ENCODE measurements at regions not wholly inside any gene's neighbourhood (a gene's known extent, or its start where the extent isn't known, plus 50 kb on each side); places are given as distances from the start of the nearest gene placed in this dataset.

- no peaks in the 10 kb centered on the region for H4K20me1 ChIP-seq (ENCODE audit: insufficient read depth, low read length)
- TF ChIP-seq EZH2 (IDR thresholded peaks at IDR 0.05; ENCODE audit: borderline replicate concordance, low read length), result no peak
- no peak for TF ChIP-seq CTCF (IDR thresholded peaks at IDR 0.05; ENCODE audit: low read length)
- no peaks in the 10 kb centered on the region for H3K4me1 ChIP-seq (ENCODE audit: insufficient read depth, low read length, severe bottlenecking)
- no peak overlapping the region for H2AFZ ChIP-seq (ENCODE audit: low read length)
- H3K9me3 ChIP-seq (ENCODE audit: low read length), result no peaks in the 10 kb centered on the region
- no peaks in the 10 kb centered on the region for H3K36me3 ChIP-seq (ENCODE audit: insufficient read depth, low read length)
- H3K27me3 ChIP-seq (ENCODE audit: insufficient read depth, low read length), result no peaks in the 10 kb centered on the region
- no peak overlapping the region for H3K4me3 ChIP-seq (ENCODE audit: low read depth, low read length, poor library complexity, severe bottlenecking)
- H3K27ac ChIP-seq (ENCODE audit: low read depth, low read length, poor library complexity, severe bottlenecking), result no peak overlapping the region
- no peak overlapping the region for H3K4me2 ChIP-seq (ENCODE audit: low read length)
- H3F3A ChIP-seq (ENCODE audit: insufficient read depth, low read length), result no peaks in the 10 kb centered on the region
- no peaks in the 10 kb centered on the region for H3K79me2 ChIP-seq (ENCODE audit: insufficient read depth, low read length)
- H3K9me2 ChIP-seq (ENCODE audit: low read depth, low read length), result no peaks in the 10 kb centered on the region
- H3K9ac ChIP-seq (ENCODE audit: low read length), result no peak overlapping the region
Observed at GRCh38 chr11:116267146-116267545, 505.6 kb downstream of the BUD13 start.

DNA sequence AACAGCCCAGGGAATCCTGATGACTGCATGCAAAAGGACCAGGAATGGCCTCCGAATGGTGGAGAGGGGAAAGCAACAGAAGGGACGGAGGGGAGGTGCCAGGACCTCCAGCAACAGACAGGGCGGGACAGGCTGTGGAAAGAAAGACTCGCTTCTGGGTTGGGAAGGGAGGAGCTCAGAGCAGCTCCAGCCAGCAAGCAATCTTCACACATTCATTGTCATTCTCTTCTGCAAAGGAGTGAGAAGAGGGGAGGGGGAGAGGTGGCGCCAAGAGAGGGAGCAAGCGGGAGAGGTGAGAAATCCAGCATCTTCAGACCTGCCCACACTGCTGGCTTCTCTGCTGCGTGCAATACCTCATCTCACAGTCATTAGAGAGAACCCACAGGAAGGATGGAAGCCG lies 509.0 kb downstream of the BUD13 start:
- Histone ChIP-seq H3K4me3 (ENCODE audit: low read depth, low read length, poor library complexity, severe bottlenecking) (no peak overlapping the region), H3K27me3 (ENCODE audit: insufficient read depth, low read length) (no peaks in the 10 kb centered on the region), H3K9me3 (ENCODE audit: low read length) (no peaks in the 10 kb centered on the region), H4K20me1 (ENCODE audit: insufficient read depth, low read length) (no peaks in the 10 kb centered on the region), H3K9ac (ENCODE audit: low read length) (no peak overlapping the region), H2AFZ (ENCODE audit: low read length) (no peak overlapping the region), H3K36me3 (ENCODE audit: insufficient read depth, low read length) (no peaks in the 10 kb centered on the region), H3K4me2 (ENCODE audit: low read length) (no peak overlapping the region), H3K9me2 (ENCODE audit: low read depth, low read length) (no peaks in the 10 kb centered on the region), H3F3A (ENCODE audit: insufficient read depth, low read length) (no peaks in the 10 kb centered on the region), H3K79me2 (ENCODE audit: insufficient read depth, low read length) (no peaks in the 10 kb centered on the region), H3K27ac (ENCODE audit: low read depth, low read length, poor library complexity, severe bottlenecking) (no peak overlapping the region), H3K4me1 (ENCODE audit: insufficient read depth, low read length, severe bottlenecking) (no peaks in the 10 kb centered on the region)
- TF ChIP-seq CTCF (IDR thresholded peaks at IDR 0.05; ENCODE audit: low read length) (no peak), EZH2 (IDR thresholded peaks at IDR 0.05; ENCODE audit: borderline replicate concordance, low read length) (no peak)

DNA sequence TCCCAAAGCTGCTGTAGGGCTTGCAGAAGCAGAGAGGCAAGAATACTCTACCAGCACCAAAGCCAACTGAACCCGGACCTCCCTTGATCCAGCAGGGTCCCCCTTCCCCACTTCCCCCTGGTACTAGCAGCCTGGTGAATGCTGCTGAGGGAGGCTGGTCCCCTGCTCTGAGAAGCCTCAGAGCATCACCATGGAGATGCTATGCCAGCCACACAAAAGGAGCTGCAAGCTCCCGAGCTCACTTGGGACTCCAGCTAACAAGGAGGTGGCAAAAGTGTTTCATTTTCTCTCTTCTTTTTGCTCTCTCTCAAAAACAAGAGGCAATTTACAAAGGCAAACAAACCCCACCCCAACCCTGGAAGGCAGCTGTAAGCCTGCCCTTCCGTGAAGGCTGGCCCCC lies 509.8 kb downstream of the BUD13 start:
- H3K27me3 ChIP-seq (ENCODE audit: insufficient read depth, low read length), result no peaks in the 10 kb centered on the region
- H3K9me3 ChIP-seq (ENCODE audit: low read length), result no peaks in the 10 kb centered on the region
- no peaks in the 10 kb centered on the region for H3K9me2 ChIP-seq (ENCODE audit: low read depth, low read length)
- H3K4me1 ChIP-seq (ENCODE audit: insufficient read depth, low read length, severe bottlenecking), result no peaks in the 10 kb centered on the region
- H3K4me2 ChIP-seq (ENCODE audit: low read length), result no peak overlapping the region
- H4K20me1 ChIP-seq (ENCODE audit: insufficient read depth, low read length), result no peaks in the 10 kb centered on the region
- H3K79me2 ChIP-seq (ENCODE audit: insufficient read depth, low read length), result no peaks in the 10 kb centered on the region
- H3F3A ChIP-seq (ENCODE audit: insufficient read depth, low read length), result no peaks in the 10 kb centered on the region
- H2AFZ ChIP-seq (ENCODE audit: low read length), result no peak overlapping the region
- no peaks in the 10 kb centered on the region for H3K36me3 ChIP-seq (ENCODE audit: insufficient read depth, low read length)
- H3K4me3 ChIP-seq (ENCODE audit: low read depth, low read length, poor library complexity, severe bottlenecking), result no peak overlapping the region
- no peak overlapping the region for H3K9ac ChIP-seq (ENCODE audit: low read length)
- no peak overlapping the region for H3K27ac ChIP-seq (ENCODE audit: low read depth, low read length, poor library complexity, severe bottlenecking)
- TF ChIP-seq EZH2 (IDR thresholded peaks at IDR 0.05; ENCODE audit: borderline replicate concordance, low read length), result no peak
- TF ChIP-seq CTCF (IDR thresholded peaks at IDR 0.05; ENCODE audit: low read length), result no peak

All from OCI-LY1 (cell line).